ENCODE measurements at regions not wholly inside any gene's neighbourhood (a gene's known extent, or its start where the extent isn't known, plus 50 kb on each side); places are given as distances from the start of the nearest gene placed in this dataset.

DNA sequence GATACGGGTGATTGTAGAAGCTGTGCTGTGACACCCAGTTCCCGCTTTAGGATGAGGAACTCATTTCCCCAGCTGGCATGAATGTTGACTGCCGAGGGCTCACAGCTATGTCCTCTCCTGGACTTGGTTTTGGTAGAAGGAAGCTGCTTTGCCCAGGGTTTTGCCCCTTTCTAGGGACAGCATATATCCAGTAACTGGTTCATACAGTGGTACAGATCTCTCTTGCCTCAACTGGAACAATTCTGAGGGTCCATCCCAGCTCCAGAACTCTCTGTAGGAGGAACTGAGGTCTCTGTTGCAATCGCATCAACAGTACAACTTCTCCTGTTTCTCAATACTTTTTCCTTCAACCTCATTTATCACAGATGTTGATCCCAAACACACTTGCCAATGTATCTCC, 54.5 kb upstream of the FNDC3B start:
- H3K27ac Mint-ChIP-seq, result no peak overlapping the region
- no peaks in the 10 kb centered on the region for H3K4me1 Mint-ChIP-seq
- ATAC-seq, result no peak
- H3K4me3 Mint-ChIP-seq, result no peak overlapping the region
- H3K36me3 Mint-ChIP-seq, result no peaks in the 10 kb centered on the region
- no peaks in the 10 kb centered on the region for H3K9me3 Mint-ChIP-seq
- H3K27me3 Mint-ChIP-seq, result no peaks in the 10 kb centered on the region

DNA sequence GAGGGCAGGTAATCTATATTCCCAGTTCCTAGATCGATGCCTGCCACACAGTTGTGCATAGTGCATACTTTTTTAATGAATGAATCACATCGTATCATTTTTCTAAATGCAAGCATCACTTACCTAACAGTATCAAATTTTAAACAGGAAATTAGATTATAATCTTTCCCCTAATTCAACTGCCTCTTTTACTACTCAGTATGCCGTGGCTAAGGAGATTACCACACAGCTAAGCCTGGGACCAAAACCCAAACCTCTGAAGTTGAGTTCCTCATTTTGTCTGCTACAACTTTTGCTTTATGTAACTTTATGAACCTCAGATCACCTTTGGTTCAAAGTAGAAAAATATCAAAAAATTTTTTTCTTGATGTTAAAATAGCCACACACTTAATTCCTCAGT, 53.2 kb upstream of the FNDC3B start:
- no peak overlapping the region for H3K4me3 Mint-ChIP-seq
- no peak for ATAC-seq
- no peaks in the 10 kb centered on the region for H3K9me3 Mint-ChIP-seq
- H3K4me1 Mint-ChIP-seq, result no peaks in the 10 kb centered on the region
- no peak overlapping the region for H3K27ac Mint-ChIP-seq
- H3K27me3 Mint-ChIP-seq, result no peaks in the 10 kb centered on the region
- no peaks in the 10 kb centered on the region for H3K36me3 Mint-ChIP-seq

DNA sequence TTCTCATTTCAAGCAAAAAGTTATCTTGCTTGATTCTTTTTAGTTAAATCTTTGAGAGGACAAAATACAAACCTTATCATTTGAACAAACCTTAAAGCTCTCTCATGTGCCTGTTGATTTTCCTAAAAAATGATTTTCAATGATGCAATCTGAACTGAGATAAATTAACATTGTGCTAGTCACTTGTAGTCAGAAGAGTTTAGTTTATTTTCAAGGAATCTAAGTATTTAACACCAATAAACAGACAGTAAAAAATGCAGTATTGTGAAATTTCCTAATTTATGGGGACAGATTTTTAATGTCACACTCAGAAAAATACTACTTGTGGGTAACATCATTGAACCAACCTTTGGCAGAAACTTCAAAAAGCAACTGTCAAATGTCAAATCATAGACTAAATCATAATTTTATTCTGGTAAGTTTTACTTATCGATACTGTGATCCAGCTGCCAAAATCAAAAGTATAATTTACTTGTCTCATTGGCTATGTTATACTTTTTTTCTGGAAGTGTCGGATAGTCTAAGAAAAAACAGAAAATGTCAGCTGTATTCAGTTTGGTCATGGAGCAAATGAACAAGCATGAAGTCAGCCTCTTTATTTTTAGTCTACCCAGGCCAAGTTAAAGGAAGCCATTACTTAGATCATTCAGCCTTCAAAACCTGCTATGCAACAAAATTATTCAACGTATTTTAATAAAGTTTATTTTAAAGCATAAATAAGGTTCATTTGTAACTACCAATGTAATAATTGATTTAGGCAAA, 52.4 kb upstream of the FNDC3B start:
- ATAC-seq, result no peak
- Mint-ChIP-seq H3K27me3 (no peaks in the 10 kb centered on the region), H3K4me1 (no peaks in the 10 kb centered on the region), H3K9me3 (no peaks in the 10 kb centered on the region), H3K4me3 (no peak overlapping the region), H3K36me3 (no peaks in the 10 kb centered on the region), H3K27ac (no peak overlapping the region)

Data from stimulated activated memory B cell treated with anti-CD40 and anti-IgM and Interleukin-4, amounts not matched to agents 10 μg/mL and 1 μg/mL and 100 μg/mL, for 72 hours (primary cell).